HCT116 (cell line): ENCODE measurements at regions not wholly inside any gene's neighbourhood (a gene's known extent, or its start where the extent isn't known, plus 50 kb on each side); places are given as distances from the start of the nearest gene placed in this dataset.

ENCODE experiments used
- ATAC-seq: fragments of 200-7000 bp; cut with Tn5 transposase; 2 replicates; pipeline ENCODE4 v1.9.1; 2020; ENCODE audit warnings: mild to moderate bottlenecking, moderate library complexity
- BruUV-seq: library from RNA; stranded (reverse); fragments of 400-500 nt; replicated peaks from 2 replicates; lab custom pipeline; 2021; lab: Mats Ljungman, UMichigan
- CTCF ChIA-PET: fragments of 300-600 bp; sonication (Branson Sonifier 250); formaldehyde crosslinking; loops from one replicate; lab custom pipeline; 2021; ENCODE audit warnings: antibody characterized with exemption; lab: Charles Lee
- POLR2A ChIA-PET: fragments of 300-600, 350-600 bp; sonication (Branson Sonifier 250); formaldehyde crosslinking; loops from one replicate; lab custom pipeline; 2021; ENCODE audit warnings: antibody characterized with exemption; lab: Charles Lee
- RAD21 ChIA-PET, 2 experiments: fragments of 300-600 bp; sonication (Branson Sonifier 250); formaldehyde crosslinking; loops; one replicate each; lab custom pipeline; 2023; ENCODE audit warnings: low total read pairs in 2 of 2; ENCODE audit not compliant: uncharacterized antibody in 2 of 2, unreplicated experiment in 2 of 2, low non-redundant PET in 1 of 2; lab: Charles Lee
- DNase-seq: peaks from one replicate; pipeline ENCODE4 v3.0.0-alpha.2; 2010; ENCODE audit warnings: low read depth, low spot score
- H2AFZ ChIP-seq: fragments of 200-600 bp; shearing (Covaris generic), sonication (generic); 2 replicates; pipeline ENCODE4 v1.6.1; 2017; ENCODE audit warnings: low read depth, mixed run types, mixed read lengths, antibody characterized with exemption, low read length; ENCODE audit not compliant: poor library complexity, severe bottlenecking
- H3K27ac ChIP-seq: 2 replicates; pipeline ENCODE4 v1.5.1; 2012; ENCODE audit warnings: low read depth, low read length
- H3K27me3 ChIP-seq: fragments of 200-600 bp; sonication (generic); 2 replicates; pipeline ENCODE4 v1.6.1; 2016; ENCODE audit warnings: mixed run types, low read length, mixed read lengths; ENCODE audit not compliant: insufficient read depth
- H3K36me3 ChIP-seq, 2 experiments: fragments of 200-500 bp in 1 of 2; fragments of 200-600 bp in 1 of 2; sonication (Bioruptor generic) in 1 of 2; sonication (generic) in 1 of 2; 2 replicates each; pipeline versions ENCODE4 v1.5.1 to v1.6.1; 2014 to 2016; ENCODE audit warnings: low read length in 2 of 2, inconsistent platforms in 1 of 2, mixed read lengths in 1 of 2, mixed run types in 1 of 2; ENCODE audit not compliant: insufficient read depth in 2 of 2, control insufficient read depth in 1 of 2
- H3K4me1 ChIP-seq, 2 experiments: fragments of 200-600 bp in 1 of 2; sonication (generic) in 1 of 2; 2 replicates each; pipeline versions ENCODE4 v1.5.1 to v1.6.1; 2012 to 2017; ENCODE audit warnings: low read length in 2 of 2, inconsistent platforms in 1 of 2, mild to moderate bottlenecking in 1 of 2, mixed read lengths in 1 of 2, mixed run types in 1 of 2, moderate library complexity in 1 of 2; ENCODE audit not compliant: insufficient read depth in 2 of 2, control insufficient read depth in 1 of 2
- H3K4me2 ChIP-seq: fragments of 200-600 bp; sonication (generic); 2 replicates; pipeline ENCODE4 v1.6.1; 2017; ENCODE audit warnings: mixed run types, low read length, mixed read lengths
- H3K4me3 ChIP-seq, 2 experiments: fragments of 200-600 bp in 1 of 2; sonication (generic) in 1 of 2; replicated peaks in 1 of 2; 2 replicates each; pipeline ENCODE4 v1.5.1; 2011 to 2016; ENCODE audit warnings: low read length in 2 of 2, control low read depth in 1 of 2, low read depth in 1 of 2, mild to moderate bottlenecking in 1 of 2, mixed read lengths in 1 of 2, mixed run types in 1 of 2
- H3K79me2 ChIP-seq: fragments of 200-600 bp; sonication (generic); 2 replicates; pipeline ENCODE4 v1.6.1; 2017; ENCODE audit warnings: mild to moderate bottlenecking, mixed run types, low read length, moderate library complexity, mixed read lengths; ENCODE audit not compliant: insufficient read depth
- H3K9ac ChIP-seq: fragments of 200-600 bp; sonication (generic); 2 replicates; pipeline ENCODE4 v1.6.1; 2016; ENCODE audit warnings: low read length, mixed read lengths
- H3K9me2 ChIP-seq: fragments of 200-600 bp; sonication (generic), shearing (Covaris generic); 2 replicates; pipeline ENCODE4 v1.6.1; 2017; ENCODE audit warnings: mixed run types, mild to moderate bottlenecking, moderate library complexity; ENCODE audit not compliant: insufficient read depth
- H3K9me3 ChIP-seq, 2 experiments: fragments of 200-500 bp in 1 of 2; fragments of 200-600 bp in 1 of 2; sonication (Bioruptor generic) in 1 of 2; sonication (generic) in 1 of 2; 2 replicates each; pipeline ENCODE4 v1.6.1; 2014 to 2017; ENCODE audit warnings: low read length in 2 of 2, mixed read lengths in 2 of 2, inconsistent platforms in 1 of 2, low read depth in 1 of 2, mild to moderate bottlenecking in 1 of 2, mixed run types in 1 of 2, moderate library complexity in 1 of 2; ENCODE audit not compliant: control insufficient read depth in 1 of 2, insufficient read depth in 1 of 2
- H4K20me1 ChIP-seq: fragments of 200-600 bp; sonication (generic), shearing (Covaris generic); 2 replicates; pipeline ENCODE4 v1.6.1; 2017; ENCODE audit warnings: mixed run types, mild to moderate bottlenecking, moderate library complexity; ENCODE audit not compliant: insufficient read depth
- CBX3 ChIP-seq: IDR thresholded peaks from 2 replicates; pipeline ENCODE4 v1.6.1; 2012; ENCODE audit warnings: low read depth
- CEBPB ChIP-seq: IDR thresholded peaks from 2 replicates; pipeline ENCODE4 v1.6.1; 2012; ENCODE audit warnings: low read depth
- EGR1 ChIP-seq: IDR thresholded peaks from 2 replicates; pipeline ENCODE4 v1.6.1; 2012; ENCODE audit warnings: low read depth
- ELF1 ChIP-seq: IDR thresholded peaks from 2 replicates; pipeline ENCODE4 v1.6.1; 2012; ENCODE audit warnings: low read depth, borderline replicate concordance
- EZH2 ChIP-seq: fragments of 200-600 bp; sonication (generic); IDR thresholded peaks from 2 replicates; pipeline ENCODE4 v1.6.1; 2017; ENCODE audit warnings: antibody characterized with exemption, mixed run types
- EZH2phosphoT487 ChIP-seq: fragments of 200-600 bp; IDR thresholded peaks from 2 replicates; pipeline ENCODE4 v1.6.1; 2018; ENCODE audit warnings: antibody characterized with exemption, borderline replicate concordance
- FOSL1 ChIP-seq: IDR thresholded peaks from 2 replicates; pipeline ENCODE4 v1.6.1; 2012; ENCODE audit warnings: low read depth
- JUND ChIP-seq: IDR thresholded peaks from 2 replicates; pipeline ENCODE4 v1.6.1; 2012
- POLR2A ChIP-seq: IDR thresholded peaks from 2 replicates; pipeline ENCODE4 v1.7.0; 2011; ENCODE audit warnings: borderline replicate concordance; ENCODE audit not compliant: insufficient read depth, insufficient read length; ENCODE audit errors: extremely low read depth
- POLR2AphosphoS5 ChIP-seq: IDR thresholded peaks from 2 replicates; pipeline ENCODE4 v1.6.1; 2011; ENCODE audit warnings: mild to moderate bottlenecking, low read depth, low read length, moderate library complexity
- RAD21 ChIP-seq: IDR thresholded peaks from 2 replicates; pipeline ENCODE4 v1.6.1; 2012; ENCODE audit warnings: low read depth, mild to moderate bottlenecking
- SIN3A ChIP-seq: IDR thresholded peaks from 2 replicates; pipeline ENCODE4 v1.6.1; 2012; ENCODE audit warnings: low read depth
- SP1 ChIP-seq: IDR thresholded peaks from 2 replicates; pipeline ENCODE4 v1.6.1; 2012; ENCODE audit warnings: low read depth
- TCF7L2 ChIP-seq: IDR thresholded peaks from 2 replicates; pipeline ENCODE4 v1.7.0; 2011; ENCODE audit warnings: borderline replicate concordance, inconsistent platforms; ENCODE audit not compliant: insufficient read depth, insufficient read length; ENCODE audit errors: extremely low read depth
- YY1 ChIP-seq: IDR thresholded peaks from 2 replicates; pipeline ENCODE4 v1.6.1; 2011; ENCODE audit warnings: low read length, low read depth, moderate library complexity, mild to moderate bottlenecking; ENCODE audit not compliant: insufficient replicate concordance; ENCODE audit errors: extremely low read depth
- ZFX ChIP-seq: fragments of 450-650 bp; IDR thresholded peaks from 2 replicates; pipeline ENCODE4 v1.6.1; 2017
- intact Hi-C: fragments of 100-400 bp; cut with micrococcal nuclease; formaldehyde crosslinking; loops from 2 replicates; pipeline ENCODE4 v1.10.0; 2022
- TF ChIP-seq, protein P1 (sequence below): IDR thresholded peaks from 2 replicates; pipeline ENCODE4 v1.6.1; 2012
- TF ChIP-seq, protein P2 (sequence below), 3 experiments: fragments of 200-600 bp in 1 of 3; sonication (generic) in 1 of 3; IDR thresholded peaks in 2 of 3; conservative IDR thresholded peaks in 1 of 3; 2 replicates each; pipeline ENCODE4 v1.5.1; 2012 to 2017; ENCODE audit warnings: low read depth in 2 of 3, low read length in 2 of 3, antibody characterized with exemption in 1 of 3, borderline replicate concordance in 1 of 3, control low read depth in 1 of 3, mild to moderate bottlenecking in 1 of 3, mixed read lengths in 1 of 3, mixed run types in 1 of 3, moderate library complexity in 1 of 3; ENCODE audit not compliant: insufficient read depth in 1 of 3
- TF ChIP-seq, protein P3 (sequence below): IDR thresholded peaks from 2 replicates; pipeline ENCODE4 v1.6.1; 2012
- TF ChIP-seq, protein P4 (sequence below): IDR thresholded peaks from 2 replicates; pipeline ENCODE4 v1.6.1; 2012; ENCODE audit warnings: low read depth

DNA sequence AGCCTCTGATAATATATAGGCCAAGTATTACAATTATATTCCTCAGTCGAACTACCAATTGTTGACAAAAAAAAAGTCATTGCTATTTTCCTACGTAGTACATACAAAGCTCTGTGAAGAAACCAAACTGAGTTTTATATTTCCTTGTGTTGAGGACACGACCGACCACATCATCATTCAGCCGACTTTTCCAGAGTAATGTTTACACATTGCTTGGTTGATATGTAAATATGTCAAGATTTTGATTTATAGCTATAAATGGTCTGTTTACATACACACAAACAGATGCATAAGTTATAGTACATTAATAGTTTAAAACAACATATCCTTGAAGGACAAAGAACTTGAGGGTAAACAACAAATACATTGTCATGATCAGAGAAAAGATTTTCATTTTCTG is 121.5 kb downstream of the CRPPA start:
- H3K27me3 ChIP-seq: no peaks in the 10 kb centered on the region
- TF ChIP-seq SIN3A: no peak
- no peak for TF ChIP-seq EZH2phosphoT487
- TF ChIP-seq, protein P1, sequence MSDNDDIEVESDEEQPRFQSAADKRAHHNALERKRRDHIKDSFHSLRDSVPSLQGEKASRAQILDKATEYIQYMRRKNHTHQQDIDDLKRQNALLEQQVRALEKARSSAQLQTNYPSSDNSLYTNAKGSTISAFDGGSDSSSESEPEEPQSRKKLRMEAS: no peak
- TF ChIP-seq SP1: no peak
- no peak for TF ChIP-seq ZFX
- TF ChIP-seq POLR2AphosphoS5: no peak
- TF ChIP-seq, protein P2, sequence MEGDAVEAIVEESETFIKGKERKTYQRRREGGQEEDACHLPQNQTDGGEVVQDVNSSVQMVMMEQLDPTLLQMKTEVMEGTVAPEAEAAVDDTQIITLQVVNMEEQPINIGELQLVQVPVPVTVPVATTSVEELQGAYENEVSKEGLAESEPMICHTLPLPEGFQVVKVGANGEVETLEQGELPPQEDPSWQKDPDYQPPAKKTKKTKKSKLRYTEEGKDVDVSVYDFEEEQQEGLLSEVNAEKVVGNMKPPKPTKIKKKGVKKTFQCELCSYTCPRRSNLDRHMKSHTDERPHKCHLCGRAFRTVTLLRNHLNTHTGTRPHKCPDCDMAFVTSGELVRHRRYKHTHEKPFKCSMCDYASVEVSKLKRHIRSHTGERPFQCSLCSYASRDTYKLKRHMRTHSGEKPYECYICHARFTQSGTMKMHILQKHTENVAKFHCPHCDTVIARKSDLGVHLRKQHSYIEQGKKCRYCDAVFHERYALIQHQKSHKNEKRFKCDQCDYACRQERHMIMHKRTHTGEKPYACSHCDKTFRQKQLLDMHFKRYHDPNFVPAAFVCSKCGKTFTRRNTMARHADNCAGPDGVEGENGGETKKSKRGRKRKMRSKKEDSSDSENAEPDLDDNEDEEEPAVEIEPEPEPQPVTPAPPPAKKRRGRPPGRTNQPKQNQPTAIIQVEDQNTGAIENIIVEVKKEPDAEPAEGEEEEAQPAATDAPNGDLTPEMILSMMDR (IDR thresholded peaks at IDR 0.05 in 2 of 3, conservative IDR thresholded peaks at IDR 0.05 in 1 of 3; ENCODE audit: borderline replicate concordance in 1 of 3, insufficient read depth in 1 of 3, low read depth in 2 of 3, low read length in 2 of 3): no peak
- TF ChIP-seq ELF1: no peak
- TF ChIP-seq POLR2A: no peak
- no peak for TF ChIP-seq EZH2
- TF ChIP-seq, protein P3, sequence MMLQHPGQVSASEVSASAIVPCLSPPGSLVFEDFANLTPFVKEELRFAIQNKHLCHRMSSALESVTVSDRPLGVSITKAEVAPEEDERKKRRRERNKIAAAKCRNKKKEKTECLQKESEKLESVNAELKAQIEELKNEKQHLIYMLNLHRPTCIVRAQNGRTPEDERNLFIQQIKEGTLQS: no peak
- no peak for TF ChIP-seq YY1
- TF ChIP-seq TCF7L2: no peak
- no peak for TF ChIP-seq CEBPB
- TF ChIP-seq, protein P4, sequence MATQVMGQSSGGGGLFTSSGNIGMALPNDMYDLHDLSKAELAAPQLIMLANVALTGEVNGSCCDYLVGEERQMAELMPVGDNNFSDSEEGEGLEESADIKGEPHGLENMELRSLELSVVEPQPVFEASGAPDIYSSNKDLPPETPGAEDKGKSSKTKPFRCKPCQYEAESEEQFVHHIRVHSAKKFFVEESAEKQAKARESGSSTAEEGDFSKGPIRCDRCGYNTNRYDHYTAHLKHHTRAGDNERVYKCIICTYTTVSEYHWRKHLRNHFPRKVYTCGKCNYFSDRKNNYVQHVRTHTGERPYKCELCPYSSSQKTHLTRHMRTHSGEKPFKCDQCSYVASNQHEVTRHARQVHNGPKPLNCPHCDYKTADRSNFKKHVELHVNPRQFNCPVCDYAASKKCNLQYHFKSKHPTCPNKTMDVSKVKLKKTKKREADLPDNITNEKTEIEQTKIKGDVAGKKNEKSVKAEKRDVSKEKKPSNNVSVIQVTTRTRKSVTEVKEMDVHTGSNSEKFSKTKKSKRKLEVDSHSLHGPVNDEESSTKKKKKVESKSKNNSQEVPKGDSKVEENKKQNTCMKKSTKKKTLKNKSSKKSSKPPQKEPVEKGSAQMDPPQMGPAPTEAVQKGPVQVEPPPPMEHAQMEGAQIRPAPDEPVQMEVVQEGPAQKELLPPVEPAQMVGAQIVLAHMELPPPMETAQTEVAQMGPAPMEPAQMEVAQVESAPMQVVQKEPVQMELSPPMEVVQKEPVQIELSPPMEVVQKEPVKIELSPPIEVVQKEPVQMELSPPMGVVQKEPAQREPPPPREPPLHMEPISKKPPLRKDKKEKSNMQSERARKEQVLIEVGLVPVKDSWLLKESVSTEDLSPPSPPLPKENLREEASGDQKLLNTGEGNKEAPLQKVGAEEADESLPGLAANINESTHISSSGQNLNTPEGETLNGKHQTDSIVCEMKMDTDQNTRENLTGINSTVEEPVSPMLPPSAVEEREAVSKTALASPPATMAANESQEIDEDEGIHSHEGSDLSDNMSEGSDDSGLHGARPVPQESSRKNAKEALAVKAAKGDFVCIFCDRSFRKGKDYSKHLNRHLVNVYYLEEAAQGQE: no peak
- no peak for TF ChIP-seq JUND
- no peak for TF ChIP-seq RAD21
- no peak for TF ChIP-seq FOSL1
- no peak for TF ChIP-seq CBX3
- no peak for TF ChIP-seq EGR1
- TF ChIP-seq, all 23 proteins: peak for 0
- CTCF ChIA-PET: no interaction called here
- no TSS peak for BruUV-seq
- intact Hi-C loops: no loop called here
- H3K79me2 ChIP-seq: no peaks in the 10 kb centered on the region
- H3K36me3 ChIP-seq: no peaks in the 10 kb centered on the region
- DNase-seq (no peak), ATAC-seq (no peak)
- no peaks in the 10 kb centered on the region for H3K4me1 ChIP-seq
- H3K4me3 ChIP-seq: no peak overlapping the region
- H3K9ac ChIP-seq: no peak overlapping the region
- H2AFZ ChIP-seq: no peak overlapping the region
- H3K9me2 ChIP-seq: no peaks in the 10 kb centered on the region
- RAD21 ChIA-PET: no interaction called here
- no peak overlapping the region for H3K27ac ChIP-seq
- H3K4me2 ChIP-seq: no peak overlapping the region
- POLR2A ChIA-PET: no interaction called here
- no peaks in the 10 kb centered on the region for H4K20me1 ChIP-seq
- no peaks in the 10 kb centered on the region for H3K9me3 ChIP-seq
